GM23338 (cell line): ENCODE measurements at regions not wholly inside any gene's neighbourhood (a gene's known extent, or its start where the extent isn't known, plus 50 kb on each side); places are given as distances from the start of the nearest gene placed in this dataset.

ENCODE experiments used
- ATAC-seq: fragments of 200-7000 bp; cut with Tn5 transposase; 3 replicates; pipeline ENCODE4 v1.9.1; 2020
- DNase-seq: peaks from one replicate; pipeline ENCODE4 v3.0.0-alpha.2; 2015; ENCODE audit warnings: low spot score
- H2AFZ ChIP-seq: fragments of 200-600 bp; sonication (generic); 2 replicates; pipeline ENCODE4 v1.8.0; 2016; ENCODE audit warnings: antibody characterized with exemption, mild to moderate bottlenecking, moderate library complexity
- H3F3A ChIP-seq: fragments of 200-600 bp; sonication (generic); replicated peaks from 2 replicates; pipeline ENCODE4 v1.8.0; 2017; ENCODE audit warnings: antibody characterized with exemption, mixed run types, low read depth
- H3K27ac ChIP-seq: fragments of 200-600 bp; sonication (generic); 2 replicates; pipeline ENCODE4 v1.6.1; 2016; ENCODE audit warnings: low read depth
- H3K27me3 ChIP-seq: fragments of 200-600 bp; sonication (generic); 2 replicates; pipeline ENCODE4 v1.8.0; 2016; ENCODE audit warnings: mild to moderate bottlenecking, mixed run types, moderate library complexity; ENCODE audit not compliant: insufficient read depth
- H3K36me3 ChIP-seq: fragments of 200-600 bp; sonication (generic); 2 replicates; pipeline ENCODE4 v1.8.0; 2016; ENCODE audit warnings: mild to moderate bottlenecking; ENCODE audit not compliant: insufficient read depth
- H3K4me1 ChIP-seq: fragments of 200-600 bp; sonication (generic); 2 replicates; pipeline ENCODE4 v1.8.0; 2016; ENCODE audit warnings: mild to moderate bottlenecking, moderate library complexity; ENCODE audit not compliant: insufficient read depth
- H3K4me2 ChIP-seq: fragments of 200-600 bp; sonication (generic); 2 replicates; pipeline ENCODE4 v1.7.1; 2017; ENCODE audit warnings: mixed run types
- H3K4me3 ChIP-seq: fragments of 200-600 bp; sonication (generic); 2 replicates; pipeline ENCODE4 v1.6.1; 2016; ENCODE audit warnings: mixed run types
- H3K79me2 ChIP-seq: fragments of 200-600 bp; sonication (generic); replicated peaks from 2 replicates; pipeline ENCODE4 v1.8.0; 2017; ENCODE audit warnings: mild to moderate bottlenecking; ENCODE audit not compliant: insufficient read depth
- H3K9me2 ChIP-seq: fragments of 200-600 bp; sonication (generic); 2 replicates; pipeline ENCODE4 v1.8.0; 2017; ENCODE audit not compliant: insufficient read depth
- H4K20me1 ChIP-seq: fragments of 200-600 bp; sonication (generic); replicated peaks from 2 replicates; pipeline ENCODE4 v1.8.0; 2017; ENCODE audit warnings: mild to moderate bottlenecking; ENCODE audit not compliant: insufficient read depth
- H3K27ac Mint-ChIP-seq: 2 replicates; pipeline ENCODE4 v1.8.0; 2020; ENCODE audit warnings: inconsistent platforms, mild to moderate bottlenecking, moderate library complexity, mixed read lengths
- H3K27me3 Mint-ChIP-seq: 3 replicates; pipeline ENCODE4 v1.8.0; 2022; ENCODE audit warnings: low read depth, mild to moderate bottlenecking, moderate library complexity, mixed read lengths, inconsistent platforms; ENCODE audit not compliant: insufficient read depth, poor library complexity
- H3K36me3 Mint-ChIP-seq: 3 replicates; pipeline ENCODE4 v1.8.0; 2021; ENCODE audit warnings: low read depth, mild to moderate bottlenecking, inconsistent platforms, moderate library complexity, mixed read lengths
- H3K4me1 Mint-ChIP-seq: 3 replicates; pipeline ENCODE4 v1.8.0; 2020; ENCODE audit warnings: mild to moderate bottlenecking, inconsistent platforms, mixed read lengths
- H3K4me3 Mint-ChIP-seq: 3 replicates; pipeline ENCODE4 v1.8.0; 2021; ENCODE audit warnings: moderate library complexity, mild to moderate bottlenecking, inconsistent platforms, mixed read lengths
- H3K9me3 Mint-ChIP-seq: 3 replicates; pipeline ENCODE4 v1.8.0; 2020; ENCODE audit warnings: moderate library complexity, mild to moderate bottlenecking, inconsistent platforms, mixed read lengths
- CREB1 ChIP-seq: fragments of 250-450 bp; sonication (Bioruptor Pico); IDR thresholded peaks from 2 replicates; pipeline ENCODE4 v1.5.0; 2020; ENCODE audit warnings: low read depth, mild to moderate bottlenecking, moderate library complexity
- CTCF ChIP-seq, 2 experiments: fragments of 200-600 bp in 1 of 2; sonication (generic) in 1 of 2; conservative IDR thresholded peaks; 2 replicates each; pipeline versions ENCODE4 v1.5.1 to v1.6.1; 2016 to 2017; ENCODE audit warnings: antibody characterized with exemption in 2 of 2, low read depth in 2 of 2, mild to moderate bottlenecking in 2 of 2, moderate library complexity in 1 of 2
- ETS1 ChIP-seq: IDR thresholded peaks from 2 replicates; pipeline ENCODE4 v1.6.1; 2016; ENCODE audit warnings: antibody characterized with exemption
- EZH2 ChIP-seq: fragments of 200-600 bp; sonication (generic); IDR thresholded peaks from one replicate; pipeline ENCODE4 v1.8.0; 2017; ENCODE audit warnings: antibody characterized with exemption, mild to moderate bottlenecking, low read depth; ENCODE audit not compliant: unreplicated experiment
- EZH2phosphoT487 ChIP-seq: fragments of 200-600 bp; sonication (generic); IDR thresholded peaks from one replicate; pipeline ENCODE4 v1.8.1; 2018; ENCODE audit warnings: antibody characterized with exemption; ENCODE audit not compliant: unreplicated experiment
- JUNB ChIP-seq: IDR thresholded peaks from one replicate; pipeline ENCODE4 v1.6.1; 2016; ENCODE audit warnings: antibody characterized with exemption; ENCODE audit not compliant: unreplicated experiment
- NANOG ChIP-seq: IDR thresholded peaks from 2 replicates; pipeline ENCODE4 v1.6.1; 2016; ENCODE audit warnings: antibody characterized with exemption, borderline replicate concordance
- POLR2AphosphoS5 ChIP-seq: IDR thresholded peaks from 2 replicates; pipeline ENCODE4 v1.6.1; 2016; ENCODE audit warnings: antibody characterized with exemption, low read depth
- REST ChIP-seq: IDR thresholded peaks from one replicate; pipeline ENCODE4 v1.6.1; 2018; ENCODE audit warnings: antibody characterized with exemption; ENCODE audit not compliant: unreplicated experiment
- STAT1 ChIP-seq: IDR thresholded peaks from one replicate; pipeline ENCODE4 v1.6.1; 2016; ENCODE audit warnings: antibody characterized with exemption; ENCODE audit not compliant: unreplicated experiment
- ZNF114 ChIP-seq: fragments of 250-450 bp; sonication (Bioruptor Pico); IDR thresholded peaks from 2 replicates; pipeline ENCODE4 v1.5.0; 2020; ENCODE audit warnings: mild to moderate bottlenecking, moderate library complexity
- ZNF331 ChIP-seq: fragments of 250-450 bp; sonication (Bioruptor Pico); IDR thresholded peaks from 2 replicates; pipeline ENCODE4 v1.5.0; 2020; ENCODE audit warnings: low read depth, mild to moderate bottlenecking, moderate library complexity
- ZNF462 ChIP-seq: fragments of 250-450 bp; sonication (Bioruptor Pico); IDR thresholded peaks from 2 replicates; pipeline ENCODE4 v1.5.0; 2020; ENCODE audit warnings: mild to moderate bottlenecking, moderate library complexity

- Histone ChIP-seq H4K20me1 (no peaks in the 10 kb centered on the region), H3K36me3 (peaks cover under 1% of the 10 kb centered on the region; the same call in 1 of the 2 replicates), H3K79me2 (no peaks in the 10 kb centered on the region), H3F3A (no peaks in the 10 kb centered on the region), H3K4me1 (no peaks in the 10 kb centered on the region), H3K9me2 (0 out of 2 replicates have a peak, but pooled peaks cover 4% of the 10 kb centered on the region), H3K4me3 (no peak overlapping the region), H3K4me2 (no peak overlapping the region), H3K27ac (no peak overlapping the region), H2AFZ (peak overlapping the region; percentile 33; the same call in 1 of the 2 replicates), H3K27me3 (no peaks in the 10 kb centered on the region)
- DNase-seq (peak; percentile 86), ATAC-seq (peak; percentile 97)
- H3K4me3 Mint-ChIP-seq, result no peak overlapping the region
- H3K27ac Mint-ChIP-seq, result peak overlapping the region; percentile 97
- H3K36me3 Mint-ChIP-seq, result peaks cover 33% of the 10 kb centered on the region; the same call in 2 of the 3 replicates
- peaks cover 2% of the 10 kb centered on the region for H3K27me3 Mint-ChIP-seq
- TF ChIP-seq NANOG, result no peak
- no peak for TF ChIP-seq STAT1
- TF ChIP-seq CREB1 (CRISPR knock-in tag), result peak; percentile 83
- no peak for TF ChIP-seq POLR2AphosphoS5
- no peak for TF ChIP-seq ZNF114 (CRISPR knock-in tag)
- no peak for TF ChIP-seq ETS1
- TF ChIP-seq ZNF331 (CRISPR knock-in tag), result no peak
- no peak for TF ChIP-seq REST
- peak; percentile 37; the same call in 1 of the 2 replicates for TF ChIP-seq ZNF462
- no peak for TF ChIP-seq EZH2
- TF ChIP-seq EZH2phosphoT487, result no peak
- no peak for TF ChIP-seq JUNB
- TF ChIP-seq CTCF (conservative IDR thresholded peaks at IDR 0.05; ENCODE audit: low read depth in 2 of 2), result peak; percentile 67 to 88
- H3K9me3 Mint-ChIP-seq, result peaks cover 28% of the 10 kb centered on the region
- H3K4me1 Mint-ChIP-seq, result peaks cover 6% of the 10 kb centered on the region; the same call in 2 of the 3 replicates
Observed at GRCh38 chr6:9851541-9852380, 563.1 kb downstream of the TFAP2A start.
